ENCODE measurements at regions not wholly inside any gene's neighbourhood (a gene's known extent, or its start where the extent isn't known, plus 50 kb on each side); places are given as distances from the start of the nearest gene placed in this dataset.
"Not testable (repeated sequence)": the region's sequence is repeated elsewhere in the genome, so short reads cannot be mapped to it uniquely, and the experiment has no call there.

GRCh38 chr3:130151555-130151954 is 69.9 kb downstream of the ALG1L2 start:
- not testable (repeated sequence) for DNase-seq

- DNase-seq = not testable (repeated sequence)
Measured at GRCh38 chr3:130153247-130153646, 71.6 kb downstream of the ALG1L2 start.

GRCh38 chr3:130155464-130155863 is 73.8 kb downstream of the ALG1L2 start:
- DNase-seq = not testable (repeated sequence)

- DNase-seq = not testable (repeated sequence)
Measured at GRCh38 chr3:130166856-130167255, 85.2 kb downstream of the ALG1L2 start.

GRCh38 chr3:130175195-130175594 is 93.6 kb downstream of the ALG1L2 start:
- not testable (repeated sequence) for DNase-seq

- DNase-seq = not testable (repeated sequence)
Measured at GRCh38 chr3:130176476-130177256, 95.0 kb downstream of the ALG1L2 start.

GRCh38 chr3:130178835-130179234 is 97.2 kb downstream of the ALG1L2 start:
- DNase-seq = not testable (repeated sequence)

GRCh38 chr3:130179353-130179970 is 97.8 kb downstream of the ALG1L2 start:
- DNase-seq = not testable (repeated sequence)

GRCh38 chr3:130182475-130182874 is 100.8 kb downstream of the ALG1L2 start:
- DNase-seq = not testable (repeated sequence)

GRCh38 chr3:130183689-130184088 is 102.1 kb downstream of the ALG1L2 start:
- DNase-seq = not testable (repeated sequence)

- DNase-seq = not testable (repeated sequence)
Measured at GRCh38 chr3:130184152-130185024, 102.8 kb downstream of the ALG1L2 start.

- not testable (repeated sequence) for DNase-seq
Measured at GRCh38 chr3:130201272-130201671, 119.6 kb downstream of the ALG1L2 start.

- not testable (repeated sequence) for DNase-seq
Measured at GRCh38 chr3:130203633-130204032, 122.0 kb downstream of the ALG1L2 start.

- no peak for DNase-seq
Measured at GRCh38 chr3:130227540-130227939, 117.9 kb upstream of the COL6A5 start.

GRCh38 chr3:130242850-130243569 is 102.5 kb upstream of the COL6A5 start:
- DNase-seq = no peak

GRCh38 chr3:130243808-130244207 is 101.7 kb upstream of the COL6A5 start:
- DNase-seq = no peak

GRCh38 chr3:130250982-130251381 is 94.5 kb upstream of the COL6A5 start:
- no peak for DNase-seq

GRCh38 chr3:130255442-130255841 is 90.0 kb upstream of the COL6A5 start:
- no peak for DNase-seq

GRCh38 chr3:130256821-130257340 is 88.6 kb upstream of the COL6A5 start:
- no peak for DNase-seq

GRCh38 chr3:130258532-130258952 is 86.9 kb upstream of the COL6A5 start:
- DNase-seq = no peak

GRCh38 chr3:130259166-130259874 is 86.2 kb upstream of the COL6A5 start:
- no peak for DNase-seq

- DNase-seq = no peak
Measured at GRCh38 chr3:130260918-130261317, 84.6 kb upstream of the COL6A5 start.

Measured in NCI-H526 treated with DMSO at 0.1 percent for 48 hours (cell line).